ENCODE measurements at regions not wholly inside any gene's neighbourhood (a gene's known extent, or its start where the extent isn't known, plus 50 kb on each side); places are given as distances from the start of the nearest gene placed in this dataset.

- Histone ChIP-seq H3K4me2 (ENCODE audit: control insufficient read depth, extremely low read depth, insufficient read depth, low read depth, low read length) (no peak overlapping the region), H3K9me1 (ENCODE audit: control insufficient read depth, extremely low read depth, insufficient read depth, low read length) (no peaks in the 10 kb centered on the region), H3K79me2 (ENCODE audit: control insufficient read depth, insufficient read depth, low read length) (no peaks in the 10 kb centered on the region), H3K9me3 (ENCODE audit: control insufficient read depth, low read depth, low read length) (no peaks in the 10 kb centered on the region), H2AFZ (ENCODE audit: control insufficient read depth, low read length) (no peak overlapping the region), H3K4me1 (ENCODE audit: control insufficient read depth, extremely low read depth, insufficient read depth, low read length) (no peaks in the 10 kb centered on the region), H3K36me3 (ENCODE audit: control insufficient read depth in 2 of 2, extremely low read depth in 1 of 2, insufficient read depth in 2 of 2, low read length in 2 of 2) (no peaks in the 10 kb centered on the region), H4K20me1 (ENCODE audit: control insufficient read depth, extremely low read depth, insufficient read depth, low read length) (no peaks in the 10 kb centered on the region), H3K27ac (ENCODE audit: control insufficient read depth, insufficient read depth, low read length) (no peak overlapping the region), H3K4me3 (ENCODE audit: control insufficient read depth in 2 of 3, extremely low read depth in 1 of 3, insufficient read depth in 2 of 3, low read depth in 1 of 3, low read length in 3 of 3) (no peak overlapping the region), H3K9ac (ENCODE audit: control insufficient read depth, extremely low read depth, insufficient read depth, low read length) (no peak overlapping the region), H3K27me3 (ENCODE audit: control insufficient read depth, extremely low read depth, insufficient read depth, low read length) (no peaks in the 10 kb centered on the region)
- dilution Hi-C loops (cut with MboI; ENCODE audit: extremely low pct_ligation_motif_present, low sequenced_read_pairs) = no loop called here
- TF ChIP-seq EZH2 (IDR thresholded peaks at IDR 0.05; ENCODE audit: low read length) = no peak
- TF ChIP-seq, protein P1, sequence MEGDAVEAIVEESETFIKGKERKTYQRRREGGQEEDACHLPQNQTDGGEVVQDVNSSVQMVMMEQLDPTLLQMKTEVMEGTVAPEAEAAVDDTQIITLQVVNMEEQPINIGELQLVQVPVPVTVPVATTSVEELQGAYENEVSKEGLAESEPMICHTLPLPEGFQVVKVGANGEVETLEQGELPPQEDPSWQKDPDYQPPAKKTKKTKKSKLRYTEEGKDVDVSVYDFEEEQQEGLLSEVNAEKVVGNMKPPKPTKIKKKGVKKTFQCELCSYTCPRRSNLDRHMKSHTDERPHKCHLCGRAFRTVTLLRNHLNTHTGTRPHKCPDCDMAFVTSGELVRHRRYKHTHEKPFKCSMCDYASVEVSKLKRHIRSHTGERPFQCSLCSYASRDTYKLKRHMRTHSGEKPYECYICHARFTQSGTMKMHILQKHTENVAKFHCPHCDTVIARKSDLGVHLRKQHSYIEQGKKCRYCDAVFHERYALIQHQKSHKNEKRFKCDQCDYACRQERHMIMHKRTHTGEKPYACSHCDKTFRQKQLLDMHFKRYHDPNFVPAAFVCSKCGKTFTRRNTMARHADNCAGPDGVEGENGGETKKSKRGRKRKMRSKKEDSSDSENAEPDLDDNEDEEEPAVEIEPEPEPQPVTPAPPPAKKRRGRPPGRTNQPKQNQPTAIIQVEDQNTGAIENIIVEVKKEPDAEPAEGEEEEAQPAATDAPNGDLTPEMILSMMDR (optimal IDR thresholded peaks at IDR 0.05 in 1 of 3, IDR thresholded peaks at IDR 0.05 in 1 of 3, conservative IDR thresholded peaks at IDR 0.05 in 1 of 3; ENCODE audit: extremely low read depth in 1 of 3, insufficient read depth in 2 of 3, low read length in 3 of 3) = no peak
- DNase-seq (ENCODE audit: low read depth, low spot score) (no peak), FAIRE-seq (no peak)
Measured at GRCh38 chr3:168859143-168859542, 763.4 kb upstream of the GOLIM4 start.

- dilution Hi-C loops (cut with MboI; ENCODE audit: extremely low pct_ligation_motif_present, low sequenced_read_pairs) = no loop called here
- Histone ChIP-seq H3K4me2 (ENCODE audit: control insufficient read depth, extremely low read depth, insufficient read depth, low read depth, low read length) (no peak overlapping the region), H3K9ac (ENCODE audit: control insufficient read depth, extremely low read depth, insufficient read depth, low read length) (no peak overlapping the region), H3K9me1 (ENCODE audit: control insufficient read depth, extremely low read depth, insufficient read depth, low read length) (no peaks in the 10 kb centered on the region), H2AFZ (ENCODE audit: control insufficient read depth, low read length) (no peak overlapping the region), H3K27ac (ENCODE audit: control insufficient read depth, insufficient read depth, low read length) (no peak overlapping the region), H3K79me2 (ENCODE audit: control insufficient read depth, insufficient read depth, low read length) (no peaks in the 10 kb centered on the region), H4K20me1 (ENCODE audit: control insufficient read depth, extremely low read depth, insufficient read depth, low read length) (no peaks in the 10 kb centered on the region), H3K4me1 (ENCODE audit: control insufficient read depth, extremely low read depth, insufficient read depth, low read length) (no peaks in the 10 kb centered on the region), H3K9me3 (ENCODE audit: control insufficient read depth, low read depth, low read length) (no peaks in the 10 kb centered on the region), H3K36me3 (ENCODE audit: control insufficient read depth in 2 of 2, extremely low read depth in 1 of 2, insufficient read depth in 2 of 2, low read length in 2 of 2) (no peaks in the 10 kb centered on the region), H3K27me3 (ENCODE audit: control insufficient read depth, extremely low read depth, insufficient read depth, low read length) (no peaks in the 10 kb centered on the region), H3K4me3 (ENCODE audit: control insufficient read depth in 2 of 3, extremely low read depth in 1 of 3, insufficient read depth in 2 of 3, low read depth in 1 of 3, low read length in 3 of 3) (no peak overlapping the region)
- no peak for TF ChIP-seq EZH2 (IDR thresholded peaks at IDR 0.05; ENCODE audit: low read length)
- TF ChIP-seq, protein P1 (optimal IDR thresholded peaks at IDR 0.05 in 1 of 3, IDR thresholded peaks at IDR 0.05 in 1 of 3, conservative IDR thresholded peaks at IDR 0.05 in 1 of 3; ENCODE audit: extremely low read depth in 1 of 3, insufficient read depth in 2 of 3, low read length in 3 of 3) = no peak
- FAIRE-seq (no peak), DNase-seq (ENCODE audit: low read depth, low spot score) (no peak)
Measured at GRCh38 chr3:168858327-168858726, 762.6 kb upstream of the GOLIM4 start.

Data from keratinocyte (primary cell).